ENCODE measurements at regions not wholly inside any gene's neighbourhood (a gene's known extent, or its start where the extent isn't known, plus 50 kb on each side); places are given as distances from the start of the nearest gene placed in this dataset.

DNA sequence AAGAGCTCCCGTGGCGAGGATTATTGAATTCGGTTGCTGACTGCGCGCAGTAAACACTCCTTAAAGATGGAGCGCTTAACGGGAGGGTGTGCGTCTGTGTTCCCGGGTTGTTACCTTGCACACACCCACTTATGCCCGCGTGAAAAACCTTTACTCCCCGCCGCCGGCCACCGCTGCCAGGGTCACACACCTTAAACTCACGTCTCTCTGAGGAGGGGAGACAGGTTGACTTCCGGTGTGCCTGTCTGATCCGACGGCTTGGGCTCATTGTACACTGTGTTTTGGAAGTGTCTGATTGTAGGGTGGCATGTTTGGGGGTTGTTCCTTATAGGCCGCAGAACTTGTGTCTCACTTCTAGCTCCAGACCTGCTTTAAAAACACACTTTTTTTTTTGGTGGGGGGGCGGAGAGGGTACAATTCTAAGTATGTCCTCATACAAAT, 66.8 kb downstream of the KPNA2 start:
- TF ChIP-seq, protein P1, sequence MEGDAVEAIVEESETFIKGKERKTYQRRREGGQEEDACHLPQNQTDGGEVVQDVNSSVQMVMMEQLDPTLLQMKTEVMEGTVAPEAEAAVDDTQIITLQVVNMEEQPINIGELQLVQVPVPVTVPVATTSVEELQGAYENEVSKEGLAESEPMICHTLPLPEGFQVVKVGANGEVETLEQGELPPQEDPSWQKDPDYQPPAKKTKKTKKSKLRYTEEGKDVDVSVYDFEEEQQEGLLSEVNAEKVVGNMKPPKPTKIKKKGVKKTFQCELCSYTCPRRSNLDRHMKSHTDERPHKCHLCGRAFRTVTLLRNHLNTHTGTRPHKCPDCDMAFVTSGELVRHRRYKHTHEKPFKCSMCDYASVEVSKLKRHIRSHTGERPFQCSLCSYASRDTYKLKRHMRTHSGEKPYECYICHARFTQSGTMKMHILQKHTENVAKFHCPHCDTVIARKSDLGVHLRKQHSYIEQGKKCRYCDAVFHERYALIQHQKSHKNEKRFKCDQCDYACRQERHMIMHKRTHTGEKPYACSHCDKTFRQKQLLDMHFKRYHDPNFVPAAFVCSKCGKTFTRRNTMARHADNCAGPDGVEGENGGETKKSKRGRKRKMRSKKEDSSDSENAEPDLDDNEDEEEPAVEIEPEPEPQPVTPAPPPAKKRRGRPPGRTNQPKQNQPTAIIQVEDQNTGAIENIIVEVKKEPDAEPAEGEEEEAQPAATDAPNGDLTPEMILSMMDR (CRISPR knock-in tag; IDR thresholded peaks at IDR 0.05), result no peak
- TF ChIP-seq EP300 (IDR thresholded peaks at IDR 0.05; ENCODE audit: low read depth in 2 of 2, low read length in 2 of 2) (no peak), EP300 (CRISPR knock-in tag; IDR thresholded peaks at IDR 0.05; ENCODE audit: borderline replicate concordance) (no peak), ZFP41 (CRISPR knock-in tag; IDR thresholded peaks at IDR 0.05; ENCODE audit: borderline replicate concordance) (no peak), MEIS2 (CRISPR knock-in tag; IDR thresholded peaks at IDR 0.05) (no peak), POLR2A (IDR thresholded peaks at IDR 0.05; ENCODE audit: insufficient read depth in 1 of 2, low read depth in 2 of 2, low read length in 2 of 2) (no peak), SNAPC2 (CRISPR knock-in tag; IDR thresholded peaks at IDR 0.05) (no peak), POLR2AphosphoS5 (IDR thresholded peaks at IDR 0.05; ENCODE audit: low read depth, low read length) (no peak), ESRRA (CRISPR knock-in tag; IDR thresholded peaks at IDR 0.05; ENCODE audit: low read depth) (no peak)
- TF ChIP-seq, protein P2, sequence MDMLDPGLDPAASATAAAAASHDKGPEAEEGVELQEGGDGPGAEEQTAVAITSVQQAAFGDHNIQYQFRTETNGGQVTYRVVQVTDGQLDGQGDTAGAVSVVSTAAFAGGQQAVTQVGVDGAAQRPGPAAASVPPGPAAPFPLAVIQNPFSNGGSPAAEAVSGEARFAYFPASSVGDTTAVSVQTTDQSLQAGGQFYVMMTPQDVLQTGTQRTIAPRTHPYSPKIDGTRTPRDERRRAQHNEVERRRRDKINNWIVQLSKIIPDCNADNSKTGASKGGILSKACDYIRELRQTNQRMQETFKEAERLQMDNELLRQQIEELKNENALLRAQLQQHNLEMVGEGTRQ (IDR thresholded peaks at IDR 0.05; ENCODE audit: low read depth, low read length), result no peak
- TF ChIP-seq, protein P2 (CRISPR knock-in tag; IDR thresholded peaks at IDR 0.05; ENCODE audit: borderline replicate concordance), result no peak
- TF ChIP-seq, protein P3, sequence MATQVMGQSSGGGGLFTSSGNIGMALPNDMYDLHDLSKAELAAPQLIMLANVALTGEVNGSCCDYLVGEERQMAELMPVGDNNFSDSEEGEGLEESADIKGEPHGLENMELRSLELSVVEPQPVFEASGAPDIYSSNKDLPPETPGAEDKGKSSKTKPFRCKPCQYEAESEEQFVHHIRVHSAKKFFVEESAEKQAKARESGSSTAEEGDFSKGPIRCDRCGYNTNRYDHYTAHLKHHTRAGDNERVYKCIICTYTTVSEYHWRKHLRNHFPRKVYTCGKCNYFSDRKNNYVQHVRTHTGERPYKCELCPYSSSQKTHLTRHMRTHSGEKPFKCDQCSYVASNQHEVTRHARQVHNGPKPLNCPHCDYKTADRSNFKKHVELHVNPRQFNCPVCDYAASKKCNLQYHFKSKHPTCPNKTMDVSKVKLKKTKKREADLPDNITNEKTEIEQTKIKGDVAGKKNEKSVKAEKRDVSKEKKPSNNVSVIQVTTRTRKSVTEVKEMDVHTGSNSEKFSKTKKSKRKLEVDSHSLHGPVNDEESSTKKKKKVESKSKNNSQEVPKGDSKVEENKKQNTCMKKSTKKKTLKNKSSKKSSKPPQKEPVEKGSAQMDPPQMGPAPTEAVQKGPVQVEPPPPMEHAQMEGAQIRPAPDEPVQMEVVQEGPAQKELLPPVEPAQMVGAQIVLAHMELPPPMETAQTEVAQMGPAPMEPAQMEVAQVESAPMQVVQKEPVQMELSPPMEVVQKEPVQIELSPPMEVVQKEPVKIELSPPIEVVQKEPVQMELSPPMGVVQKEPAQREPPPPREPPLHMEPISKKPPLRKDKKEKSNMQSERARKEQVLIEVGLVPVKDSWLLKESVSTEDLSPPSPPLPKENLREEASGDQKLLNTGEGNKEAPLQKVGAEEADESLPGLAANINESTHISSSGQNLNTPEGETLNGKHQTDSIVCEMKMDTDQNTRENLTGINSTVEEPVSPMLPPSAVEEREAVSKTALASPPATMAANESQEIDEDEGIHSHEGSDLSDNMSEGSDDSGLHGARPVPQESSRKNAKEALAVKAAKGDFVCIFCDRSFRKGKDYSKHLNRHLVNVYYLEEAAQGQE (IDR thresholded peaks at IDR 0.05; ENCODE audit: borderline replicate concordance in 1 of 2, low read depth in 1 of 2, low read length in 2 of 2), result no peak
- TF ChIP-seq, protein P4, sequence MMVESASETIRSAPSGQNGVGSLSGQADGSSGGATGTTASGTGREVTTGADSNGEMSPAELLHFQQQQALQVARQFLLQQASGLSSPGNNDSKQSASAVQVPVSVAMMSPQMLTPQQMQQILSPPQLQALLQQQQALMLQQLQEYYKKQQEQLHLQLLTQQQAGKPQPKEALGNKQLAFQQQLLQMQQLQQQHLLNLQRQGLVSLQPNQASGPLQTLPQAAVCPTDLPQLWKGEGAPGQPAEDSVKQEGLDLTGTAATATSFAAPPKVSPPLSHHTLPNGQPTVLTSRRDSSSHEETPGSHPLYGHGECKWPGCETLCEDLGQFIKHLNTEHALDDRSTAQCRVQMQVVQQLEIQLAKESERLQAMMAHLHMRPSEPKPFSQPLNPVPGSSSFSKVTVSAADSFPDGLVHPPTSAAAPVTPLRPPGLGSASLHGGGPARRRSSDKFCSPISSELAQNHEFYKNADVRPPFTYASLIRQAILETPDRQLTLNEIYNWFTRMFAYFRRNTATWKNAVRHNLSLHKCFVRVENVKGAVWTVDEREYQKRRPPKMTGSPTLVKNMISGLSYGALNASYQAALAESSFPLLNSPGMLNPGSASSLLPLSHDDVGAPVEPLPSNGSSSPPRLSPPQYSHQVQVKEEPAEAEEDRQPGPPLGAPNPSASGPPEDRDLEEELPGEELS (CRISPR knock-in tag; IDR thresholded peaks at IDR 0.05), result 0 out of 2 replicates have a peak, but pooled peaks have one; percentile 27

All from HepG2 (cell line).